Activated CD4-positive, alpha-beta memory T cell treated with anti-CD3 and anti-CD28 coated beads for 36 hours (primary cell): ENCODE measurements at regions not wholly inside any gene's neighbourhood (a gene's known extent, or its start where the extent isn't known, plus 50 kb on each side); places are given as distances from the start of the nearest gene placed in this dataset.

ENCODE experiments used
- CTCF ChIA-PET: fragments of 350-600 bp; sonication (Branson Sonifier 250); formaldehyde crosslinking; loops from one replicate; lab custom pipeline; 2021; ENCODE audit warnings: antibody characterized with exemption, inconsistent platforms; lab: Charles Lee
- POLR2A ChIA-PET: fragments of 350-600 bp; sonication (Branson Sonifier 250); formaldehyde crosslinking; loops from one replicate; lab custom pipeline; 2021; ENCODE audit warnings: antibody characterized with exemption; lab: Charles Lee
- DNase-seq: peaks from one replicate; pipeline ENCODE4 v3.0.0-alpha.2; 2020
- H3K27ac Mint-ChIP-seq: one replicate; pipeline ENCODE4 v1.8.0; 2021; ENCODE audit warnings: mixed read lengths
- H3K27me3 Mint-ChIP-seq: one replicate; pipeline ENCODE4 v1.8.0; 2021; ENCODE audit warnings: mixed read lengths
- H3K36me3 Mint-ChIP-seq: one replicate; pipeline ENCODE4 v1.8.0; 2021; ENCODE audit warnings: mixed read lengths
- H3K4me1 Mint-ChIP-seq: one replicate; pipeline ENCODE4 v1.8.0; 2021; ENCODE audit warnings: low read depth, mixed read lengths
- H3K4me3 Mint-ChIP-seq: one replicate; pipeline ENCODE4 v1.8.0; 2021; ENCODE audit warnings: mild to moderate bottlenecking, mixed read lengths
- H3K9me3 Mint-ChIP-seq: one replicate; pipeline ENCODE4 v1.8.0; 2021; ENCODE audit warnings: mixed read lengths
- intact Hi-C: fragments of 100-400 bp; cut with micrococcal nuclease; formaldehyde crosslinking; loops from one replicate; pipeline ENCODE4 v1.15.1; 2023

DNA sequence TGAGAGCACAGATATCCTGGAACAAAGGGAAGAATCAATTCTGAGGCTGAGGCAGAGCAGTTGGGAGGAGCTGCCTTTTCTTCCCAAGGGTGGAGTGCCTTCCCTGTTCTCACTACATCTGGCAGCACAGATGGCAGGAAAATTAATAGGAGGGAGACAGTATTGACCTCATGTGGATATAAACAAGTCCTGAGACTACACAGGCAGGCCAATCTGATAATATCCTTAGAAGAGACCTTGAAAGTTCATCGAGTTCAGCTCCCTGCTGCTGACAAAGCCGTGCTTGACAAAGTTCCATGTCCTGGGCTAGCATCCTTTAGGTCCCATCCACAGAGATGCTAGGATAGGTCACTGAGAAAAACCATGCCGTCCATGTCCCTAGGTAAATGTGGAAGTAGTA is 1451.5 kb downstream of the EFNB2 start:
- Mint-ChIP-seq H3K4me1 (no peaks in the 10 kb centered on the region), H3K27ac (no peak overlapping the region), H3K4me3 (no peak overlapping the region), H3K36me3 (no peaks in the 10 kb centered on the region), H3K9me3 (no peaks in the 10 kb centered on the region), H3K27me3 (no peaks in the 10 kb centered on the region)
- no peak for DNase-seq
- intact Hi-C loops = no loop called here
- ChIA-PET POLR2A (no interaction called here), CTCF (no interaction called here)

- ChIA-PET CTCF (no interaction called here), POLR2A (no interaction called here)
- no peak overlapping the region for H3K4me3 Mint-ChIP-seq
- intact Hi-C loops = no loop called here
- no peaks in the 10 kb centered on the region for H3K4me1 Mint-ChIP-seq
- no peaks in the 10 kb centered on the region for H3K36me3 Mint-ChIP-seq
- H3K27ac Mint-ChIP-seq = no peak overlapping the region
- H3K27me3 Mint-ChIP-seq = no peaks in the 10 kb centered on the region
- H3K9me3 Mint-ChIP-seq = no peaks in the 10 kb centered on the region
- DNase-seq = no peak
These were observed 1460.7 kb downstream of the EFNB2 start for GRCh38 chr13:105074755-105075154.

- Mint-ChIP-seq H3K4me1 (no peaks in the 10 kb centered on the region), H3K9me3 (no peaks in the 10 kb centered on the region), H3K36me3 (no peaks in the 10 kb centered on the region), H3K27me3 (no peaks in the 10 kb centered on the region), H3K27ac (no peak overlapping the region), H3K4me3 (no peak overlapping the region)
- intact Hi-C loops = no loop called here
- POLR2A ChIA-PET = no interaction called here
- CTCF ChIA-PET = no interaction called here
- DNase-seq = no peak
These were observed 1462.4 kb downstream of the EFNB2 start for GRCh38 chr13:105073041-105073440.

DNA sequence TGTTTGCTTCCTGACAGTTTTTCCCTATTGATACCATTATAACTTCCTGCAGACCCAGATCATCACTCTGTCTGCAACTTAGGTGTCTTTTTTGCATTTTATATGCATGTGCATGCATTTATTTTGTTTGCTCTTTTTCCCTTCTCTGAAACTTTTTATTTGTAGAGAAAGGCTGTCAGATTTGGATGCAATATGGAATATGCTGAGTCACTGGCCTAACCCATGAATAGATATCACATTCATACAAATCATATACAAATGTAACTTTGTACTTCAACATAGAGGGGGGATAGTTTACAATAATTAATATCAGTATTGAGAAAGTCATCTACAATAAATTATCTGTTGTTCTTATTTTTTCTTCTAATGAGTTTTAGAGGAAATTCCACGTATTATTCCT is 1465.0 kb downstream of the EFNB2 start:
- DNase-seq = no peak
- CTCF ChIA-PET = no interaction called here
- Mint-ChIP-seq H3K27me3 (no peaks in the 10 kb centered on the region), H3K4me1 (no peaks in the 10 kb centered on the region), H3K4me3 (no peak overlapping the region), H3K9me3 (no peaks in the 10 kb centered on the region), H3K27ac (no peak overlapping the region), H3K36me3 (no peaks in the 10 kb centered on the region)
- POLR2A ChIA-PET = no interaction called here
- intact Hi-C loops = no loop called here

GRCh38 chr13:105069106-105069505 is 1466.4 kb downstream of the EFNB2 start:
- H3K27me3 Mint-ChIP-seq = no peaks in the 10 kb centered on the region
- DNase-seq = no peak
- H3K4me3 Mint-ChIP-seq = no peak overlapping the region
- H3K27ac Mint-ChIP-seq = no peak overlapping the region
- H3K4me1 Mint-ChIP-seq = no peaks in the 10 kb centered on the region
- intact Hi-C loops = no loop called here
- ChIA-PET CTCF (no interaction called here), POLR2A (no interaction called here)
- no peaks in the 10 kb centered on the region for H3K36me3 Mint-ChIP-seq
- H3K9me3 Mint-ChIP-seq = no peaks in the 10 kb centered on the region

DNA sequence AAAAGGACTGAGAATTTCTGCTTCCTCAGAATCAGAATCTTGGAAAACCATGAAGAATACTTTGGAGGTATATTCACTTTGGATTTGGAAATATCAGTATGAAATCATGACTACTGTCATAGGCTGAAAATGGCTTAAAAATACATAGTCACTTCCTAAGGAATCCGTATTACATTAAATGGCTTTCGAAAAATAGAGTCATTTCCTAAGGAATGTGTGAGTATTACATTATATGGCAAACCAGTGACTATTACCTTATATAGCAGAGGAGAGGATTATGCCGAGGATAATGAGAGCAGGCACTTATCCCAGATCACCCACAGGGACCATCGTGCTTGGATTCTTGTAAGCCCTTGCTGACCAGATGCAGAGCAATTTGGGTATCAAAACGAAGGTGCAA is 1471.8 kb downstream of the EFNB2 start:
- no peak for DNase-seq
- intact Hi-C loops = no loop called here
- ChIA-PET CTCF (no interaction called here), POLR2A (no interaction called here)
- H3K27me3 Mint-ChIP-seq = no peaks in the 10 kb centered on the region
- no peak overlapping the region for H3K27ac Mint-ChIP-seq
- H3K36me3 Mint-ChIP-seq = no peaks in the 10 kb centered on the region
- H3K4me3 Mint-ChIP-seq = no peak overlapping the region
- H3K4me1 Mint-ChIP-seq = no peaks in the 10 kb centered on the region
- no peaks in the 10 kb centered on the region for H3K9me3 Mint-ChIP-seq

DNA sequence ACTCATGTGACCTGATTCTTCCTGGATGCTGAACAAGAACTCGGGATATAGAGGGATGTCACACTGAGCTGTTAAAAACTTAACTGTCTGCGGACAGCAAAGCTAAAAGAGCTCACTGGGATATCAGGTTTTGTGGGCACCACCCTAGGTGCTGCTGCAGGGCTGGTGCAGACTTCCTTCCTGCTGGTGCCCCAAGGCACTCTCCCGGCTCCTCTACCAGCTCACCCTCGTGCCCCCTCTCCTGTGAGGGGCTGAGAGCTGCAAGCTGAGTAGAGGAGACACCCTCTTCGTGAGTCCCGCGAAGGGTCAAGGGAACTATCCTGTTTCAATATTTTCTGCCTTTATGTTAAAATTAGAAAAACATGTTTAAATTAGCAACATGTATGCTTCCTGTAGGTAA is 1475.7 kb downstream of the EFNB2 start:
- CTCF ChIA-PET = no interaction called here
- POLR2A ChIA-PET = no interaction called here
- Mint-ChIP-seq H3K36me3 (no peaks in the 10 kb centered on the region), H3K9me3 (no peaks in the 10 kb centered on the region), H3K4me3 (no peak overlapping the region), H3K27me3 (no peaks in the 10 kb centered on the region), H3K4me1 (no peaks in the 10 kb centered on the region), H3K27ac (no peak overlapping the region)
- intact Hi-C loops = no loop called here
- no peak for DNase-seq

GRCh38 chr13:105058517-105058916 is 1476.9 kb downstream of the EFNB2 start:
- Mint-ChIP-seq H3K36me3 (no peaks in the 10 kb centered on the region), H3K27ac (no peak overlapping the region), H3K4me3 (no peak overlapping the region), H3K9me3 (no peaks in the 10 kb centered on the region), H3K4me1 (no peaks in the 10 kb centered on the region), H3K27me3 (no peaks in the 10 kb centered on the region)
- ChIA-PET CTCF (no interaction called here), POLR2A (no interaction called here)
- DNase-seq = no peak
- intact Hi-C loops = no loop called here

DNA sequence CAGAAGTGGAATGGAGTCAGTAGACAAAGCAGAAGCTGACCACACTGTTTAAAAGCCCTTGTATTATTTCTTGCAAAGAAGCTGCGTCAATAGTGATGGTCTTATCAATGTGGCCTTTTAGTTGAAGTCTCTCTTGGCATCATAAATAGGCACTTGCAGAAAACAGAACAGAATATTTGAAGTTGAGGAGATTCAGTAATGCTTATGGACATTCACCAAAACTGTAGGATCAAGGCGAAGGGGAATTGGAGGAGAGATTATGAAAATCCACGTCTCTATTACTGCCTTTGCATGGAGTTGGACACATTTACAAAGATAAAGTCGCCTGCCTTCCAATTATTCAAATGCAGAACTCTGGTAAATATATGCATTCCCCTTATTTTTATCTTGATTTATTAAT is 1482.8 kb downstream of the EFNB2 start:
- H3K9me3 Mint-ChIP-seq = no peaks in the 10 kb centered on the region
- no peak for DNase-seq
- H3K4me1 Mint-ChIP-seq = no peaks in the 10 kb centered on the region
- no peak overlapping the region for H3K4me3 Mint-ChIP-seq
- H3K36me3 Mint-ChIP-seq = no peaks in the 10 kb centered on the region
- ChIA-PET CTCF (no interaction called here), POLR2A (no interaction called here)
- intact Hi-C loops = no loop called here
- no peak overlapping the region for H3K27ac Mint-ChIP-seq
- H3K27me3 Mint-ChIP-seq = peaks cover 4% of the 10 kb centered on the region

DNA sequence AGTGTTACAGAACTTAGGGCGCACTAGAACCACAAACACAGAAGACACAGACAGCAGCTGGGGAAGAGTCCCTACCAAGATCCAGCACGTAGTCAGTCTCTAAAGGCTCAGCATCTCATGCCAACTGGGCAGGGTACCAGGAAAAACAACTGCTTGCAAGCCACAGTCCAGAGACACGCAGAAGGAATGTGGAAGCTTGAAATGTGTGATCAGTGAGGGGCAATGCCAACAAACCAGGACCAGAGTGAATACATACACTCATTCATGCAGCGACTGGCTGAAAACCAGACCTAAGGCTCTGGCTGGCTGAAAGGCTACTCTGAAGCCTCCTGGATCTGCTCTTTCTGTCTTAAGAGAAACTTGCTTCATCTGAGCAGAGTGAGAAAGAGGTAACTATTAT is 1484.8 kb downstream of the EFNB2 start:
- Mint-ChIP-seq H3K27ac (no peak overlapping the region), H3K4me1 (no peaks in the 10 kb centered on the region), H3K9me3 (no peaks in the 10 kb centered on the region), H3K4me3 (no peak overlapping the region), H3K36me3 (no peaks in the 10 kb centered on the region), H3K27me3 (peaks cover 4% of the 10 kb centered on the region)
- intact Hi-C loops = no loop called here
- ChIA-PET POLR2A (no interaction called here), CTCF (no interaction called here)
- DNase-seq = no peak

DNA sequence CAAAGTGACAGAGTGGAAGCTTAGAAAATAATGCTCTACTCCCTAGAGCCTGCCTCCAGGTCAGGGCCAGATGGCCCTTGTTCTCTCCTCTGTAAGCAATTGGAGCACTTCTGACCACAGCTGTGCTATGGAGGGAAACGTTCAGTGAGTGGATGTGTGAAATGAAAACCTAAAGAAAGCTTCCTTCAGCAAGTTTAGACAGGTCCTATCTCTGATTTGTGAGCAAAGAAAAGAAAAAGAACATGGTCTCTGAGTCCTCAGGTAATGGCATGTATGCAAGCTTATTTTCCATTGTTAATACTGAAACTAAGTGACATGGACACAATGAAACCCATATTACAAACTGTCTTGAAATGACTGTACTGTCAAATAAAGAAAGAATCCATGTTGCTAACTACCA is 1486.8 kb downstream of the EFNB2 start:
- DNase-seq = no peak
- Mint-ChIP-seq H3K4me3 (no peak overlapping the region), H3K27ac (no peak overlapping the region), H3K36me3 (no peaks in the 10 kb centered on the region), H3K27me3 (peaks cover 4% of the 10 kb centered on the region), H3K4me1 (no peaks in the 10 kb centered on the region), H3K9me3 (no peaks in the 10 kb centered on the region)
- CTCF ChIA-PET = no interaction called here
- intact Hi-C loops = no loop called here
- POLR2A ChIA-PET = no interaction called here

DNA sequence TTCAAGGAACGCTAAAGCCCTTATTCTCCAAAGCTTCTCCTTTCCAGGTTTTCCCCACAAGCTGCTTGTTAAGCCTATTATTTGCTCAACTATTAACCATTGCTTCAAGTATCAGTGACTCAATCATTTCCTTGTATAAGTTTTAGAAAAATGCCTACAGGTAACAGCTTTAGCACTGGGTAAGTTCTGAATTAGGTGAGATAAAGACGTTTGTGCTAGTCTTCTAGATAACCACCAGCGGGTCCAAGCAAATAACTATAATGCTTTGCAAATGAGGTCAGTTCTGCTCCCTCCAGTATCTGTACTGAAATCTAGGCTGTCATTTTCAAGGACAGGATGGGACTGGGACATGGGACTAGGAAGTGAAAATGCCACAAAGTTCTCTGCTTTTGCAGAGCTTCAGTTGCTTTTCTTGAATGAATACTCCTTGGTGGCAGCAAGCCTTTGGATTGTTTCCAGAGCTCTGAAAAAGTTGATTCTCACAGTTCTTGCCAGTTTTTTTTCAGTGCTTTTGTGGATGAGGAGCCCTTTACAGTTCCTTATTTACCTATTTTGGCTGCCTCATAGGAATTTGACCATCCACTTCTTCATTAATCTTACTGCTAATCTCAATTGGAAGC is 1487.7 kb downstream of the EFNB2 start:
- no peak overlapping the region for H3K4me3 Mint-ChIP-seq
- no peaks in the 10 kb centered on the region for H3K36me3 Mint-ChIP-seq
- POLR2A ChIA-PET = no interaction called here
- H3K4me1 Mint-ChIP-seq = no peaks in the 10 kb centered on the region
- intact Hi-C loops = no loop called here
- H3K27me3 Mint-ChIP-seq = peaks cover 4% of the 10 kb centered on the region
- CTCF ChIA-PET = no interaction called here
- no peak overlapping the region for H3K27ac Mint-ChIP-seq
- H3K9me3 Mint-ChIP-seq = peaks cover 1% of the 10 kb centered on the region
- no peak for DNase-seq

GRCh38 chr13:105037110-105037509 is 1498.4 kb downstream of the EFNB2 start:
- H3K27ac Mint-ChIP-seq = no peak overlapping the region
- DNase-seq = no peak
- intact Hi-C loops = no loop called here
- no peaks in the 10 kb centered on the region for H3K4me1 Mint-ChIP-seq
- no peaks in the 10 kb centered on the region for H3K36me3 Mint-ChIP-seq
- H3K27me3 Mint-ChIP-seq = no peaks in the 10 kb centered on the region
- ChIA-PET CTCF (no interaction called here), POLR2A (no interaction called here)
- no peak overlapping the region for H3K4me3 Mint-ChIP-seq
- H3K9me3 Mint-ChIP-seq = no peaks in the 10 kb centered on the region
